PC-9 (cell line): ENCODE measurements at regions not wholly inside any gene's neighbourhood (a gene's known extent, or its start where the extent isn't known, plus 50 kb on each side); places are given as distances from the start of the nearest gene placed in this dataset.

ENCODE experiments used
- BruUV-seq: library from RNA; stranded (reverse); fragments of 400-500 nt; replicated peaks from 2 replicates; lab custom pipeline; 2021; lab: Mats Ljungman, UMichigan
- CTCF ChIA-PET: fragments of 300-600 bp; sonication (Branson Sonifier 250); formaldehyde crosslinking; loops from one replicate; lab custom pipeline; 2022; ENCODE audit warnings: antibody characterized with exemption; lab: Charles Lee
- POLR2A ChIA-PET: fragments of 300-600 bp; sonication (Branson Sonifier 250); formaldehyde crosslinking; loops from one replicate; lab custom pipeline; 2022; ENCODE audit warnings: antibody characterized with exemption; ENCODE audit not compliant: unreplicated experiment; lab: Charles Lee
- DNase-seq, 2 experiments: peaks; one replicate each; pipeline versions ENCODE4 v3.0.0 to v3.0.0-alpha.2; 2015 to 2022; ENCODE audit warnings: mixed read lengths in 1 of 2
- H2AFZ ChIP-seq: fragments of 200-600 bp; sonication (generic); 2 replicates; pipeline ENCODE4 v1.8.1; 2017; ENCODE audit warnings: antibody characterized with exemption
- H3F3A ChIP-seq: fragments of 200-600 bp; sonication (generic); 2 replicates; pipeline ENCODE4 v1.8.1; 2017; ENCODE audit warnings: antibody characterized with exemption, mild to moderate bottlenecking, low read depth; ENCODE audit not compliant: insufficient read depth
- H3K27ac ChIP-seq: fragments of 200-600 bp; sonication (generic); 2 replicates; pipeline ENCODE4 v1.6.1; 2016; ENCODE audit warnings: mixed run types
- H3K27me3 ChIP-seq: fragments of 200-600 bp; sonication (generic); 2 replicates; pipeline ENCODE4 v1.6.1; 2016; ENCODE audit warnings: low read depth, mixed run types; ENCODE audit not compliant: insufficient read depth
- H3K36me3 ChIP-seq: fragments of 200-600 bp; sonication (generic); 2 replicates; pipeline ENCODE4 v1.6.1; 2016; ENCODE audit warnings: low read depth, mixed run types
- H3K4me1 ChIP-seq: fragments of 200-600 bp; sonication (generic); replicated peaks from 2 replicates; pipeline ENCODE4 v1.6.1; 2016; ENCODE audit warnings: mixed run types; ENCODE audit not compliant: insufficient read depth
- H3K4me2 ChIP-seq: fragments of 200-600 bp; sonication (generic); 2 replicates; pipeline ENCODE4 v1.6.1; 2017; ENCODE audit warnings: mixed run types
- H3K4me3 ChIP-seq: fragments of 200-600 bp; sonication (generic); 2 replicates; pipeline ENCODE4 v1.6.1; 2016; ENCODE audit warnings: mixed run types
- H3K79me2 ChIP-seq: fragments of 200-600 bp; sonication (generic); 2 replicates; pipeline ENCODE4 v1.6.1; 2017; ENCODE audit warnings: low read depth, mixed run types
- H3K9me2 ChIP-seq: fragments of 200-600 bp; sonication (generic); 2 replicates; pipeline ENCODE4 v1.8.1; 2017; ENCODE audit warnings: mild to moderate bottlenecking; ENCODE audit not compliant: insufficient read depth
- H3K9me3 ChIP-seq: fragments of 200-600 bp; sonication (generic); 2 replicates; pipeline ENCODE4 v1.8.1; 2016; ENCODE audit warnings: low read depth; ENCODE audit not compliant: insufficient read depth
- H4K20me1 ChIP-seq: fragments of 200-600 bp; sonication (generic); 2 replicates; pipeline ENCODE4 v1.8.1; 2017; ENCODE audit not compliant: insufficient read depth
- EZH2 ChIP-seq: fragments of 200-600 bp; sonication (generic); IDR thresholded peaks from 2 replicates; pipeline ENCODE4 v1.8.0; 2017; ENCODE audit warnings: antibody characterized with exemption, low read depth
- intact Hi-C: fragments of 100-400 bp; cut with micrococcal nuclease; formaldehyde crosslinking; loops from one replicate; pipeline ENCODE4 v1.10.0; 2022; ENCODE audit not compliant: unreplicated experiment
- TF ChIP-seq, protein P1 (sequence below): fragments of 200-600 bp; sonication (generic); conservative IDR thresholded peaks from 2 replicates; pipeline ENCODE4 v1.6.1; 2017; ENCODE audit warnings: mixed run types, antibody characterized with exemption, mild to moderate bottlenecking, moderate library complexity

DNA sequence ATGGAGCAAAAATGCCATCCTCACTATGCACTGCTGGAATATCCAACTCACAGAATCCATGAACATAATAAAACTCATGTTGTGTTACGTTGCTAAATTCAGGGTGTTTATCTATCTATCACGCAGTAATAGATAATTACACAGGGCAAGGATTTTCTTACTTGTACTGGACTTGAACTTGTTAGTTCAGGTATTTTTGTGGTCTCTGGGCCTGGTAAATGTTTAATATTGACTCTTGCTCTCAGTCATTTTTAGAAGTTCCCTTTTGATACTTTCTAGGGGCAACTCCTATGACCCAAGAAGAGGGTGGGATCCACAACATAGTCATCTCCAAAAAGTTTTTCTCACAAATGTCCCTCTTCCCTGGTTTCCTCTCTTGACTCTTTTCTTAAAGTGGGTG lies 522.4 kb upstream of the IGFBP7 start:
- ChIA-PET CTCF (no interaction called here), POLR2A (no interaction called here)
- Histone ChIP-seq H3K79me2 (no peaks in the 10 kb centered on the region), H3K4me3 (no peak overlapping the region), H3K36me3 (no peaks in the 10 kb centered on the region), H4K20me1 (no peaks in the 10 kb centered on the region), H3K9me2 (no peaks in the 10 kb centered on the region), H3K4me2 (no peak overlapping the region), H3K9me3 (no peaks in the 10 kb centered on the region), H3K4me1 (no peaks in the 10 kb centered on the region), H3K27ac (no peak overlapping the region), H3K27me3 (no peaks in the 10 kb centered on the region), H2AFZ (no peak overlapping the region), H3F3A (no peaks in the 10 kb centered on the region)
- no peak for TF ChIP-seq EZH2
- TF ChIP-seq, protein P1, sequence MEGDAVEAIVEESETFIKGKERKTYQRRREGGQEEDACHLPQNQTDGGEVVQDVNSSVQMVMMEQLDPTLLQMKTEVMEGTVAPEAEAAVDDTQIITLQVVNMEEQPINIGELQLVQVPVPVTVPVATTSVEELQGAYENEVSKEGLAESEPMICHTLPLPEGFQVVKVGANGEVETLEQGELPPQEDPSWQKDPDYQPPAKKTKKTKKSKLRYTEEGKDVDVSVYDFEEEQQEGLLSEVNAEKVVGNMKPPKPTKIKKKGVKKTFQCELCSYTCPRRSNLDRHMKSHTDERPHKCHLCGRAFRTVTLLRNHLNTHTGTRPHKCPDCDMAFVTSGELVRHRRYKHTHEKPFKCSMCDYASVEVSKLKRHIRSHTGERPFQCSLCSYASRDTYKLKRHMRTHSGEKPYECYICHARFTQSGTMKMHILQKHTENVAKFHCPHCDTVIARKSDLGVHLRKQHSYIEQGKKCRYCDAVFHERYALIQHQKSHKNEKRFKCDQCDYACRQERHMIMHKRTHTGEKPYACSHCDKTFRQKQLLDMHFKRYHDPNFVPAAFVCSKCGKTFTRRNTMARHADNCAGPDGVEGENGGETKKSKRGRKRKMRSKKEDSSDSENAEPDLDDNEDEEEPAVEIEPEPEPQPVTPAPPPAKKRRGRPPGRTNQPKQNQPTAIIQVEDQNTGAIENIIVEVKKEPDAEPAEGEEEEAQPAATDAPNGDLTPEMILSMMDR = no peak
- DNase-seq = no peak
- BruUV-seq = no TSS peak
- intact Hi-C loops = no loop called here

DNA sequence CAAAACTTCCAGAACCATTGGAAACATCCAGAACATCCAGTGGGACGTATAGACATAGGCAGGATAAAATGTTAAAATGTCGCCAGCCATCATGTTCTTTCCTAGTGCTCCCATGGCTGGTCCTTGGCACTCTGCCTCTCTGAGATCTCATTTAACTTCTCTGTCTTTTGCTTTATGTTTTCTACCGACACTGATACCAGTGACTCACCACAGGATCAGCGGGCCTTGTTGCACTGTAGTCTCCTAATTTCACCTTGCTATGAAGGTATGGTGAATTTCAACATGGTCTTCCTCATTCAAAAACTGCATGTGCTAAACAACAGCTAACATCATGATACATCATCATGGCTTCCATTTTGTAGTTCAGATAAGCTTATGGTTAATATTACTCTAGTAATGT lies 521.0 kb upstream of the IGFBP7 start:
- H3K4me1 ChIP-seq = no peaks in the 10 kb centered on the region
- no peaks in the 10 kb centered on the region for H3K36me3 ChIP-seq
- no peak overlapping the region for H3K27ac ChIP-seq
- POLR2A ChIA-PET = no interaction called here
- H3K4me3 ChIP-seq = no peak overlapping the region
- CTCF ChIA-PET = no interaction called here
- no TSS peak for BruUV-seq
- no peaks in the 10 kb centered on the region for H3F3A ChIP-seq
- H3K4me2 ChIP-seq = no peak overlapping the region
- TF ChIP-seq, protein P1 = no peak
- no peak for TF ChIP-seq EZH2
- no peaks in the 10 kb centered on the region for H3K9me3 ChIP-seq
- H2AFZ ChIP-seq = no peak overlapping the region
- no peaks in the 10 kb centered on the region for H3K27me3 ChIP-seq
- no peaks in the 10 kb centered on the region for H3K9me2 ChIP-seq
- intact Hi-C loops = no loop called here
- no peak for DNase-seq
- H3K79me2 ChIP-seq = no peaks in the 10 kb centered on the region
- H4K20me1 ChIP-seq = no peaks in the 10 kb centered on the region

DNA sequence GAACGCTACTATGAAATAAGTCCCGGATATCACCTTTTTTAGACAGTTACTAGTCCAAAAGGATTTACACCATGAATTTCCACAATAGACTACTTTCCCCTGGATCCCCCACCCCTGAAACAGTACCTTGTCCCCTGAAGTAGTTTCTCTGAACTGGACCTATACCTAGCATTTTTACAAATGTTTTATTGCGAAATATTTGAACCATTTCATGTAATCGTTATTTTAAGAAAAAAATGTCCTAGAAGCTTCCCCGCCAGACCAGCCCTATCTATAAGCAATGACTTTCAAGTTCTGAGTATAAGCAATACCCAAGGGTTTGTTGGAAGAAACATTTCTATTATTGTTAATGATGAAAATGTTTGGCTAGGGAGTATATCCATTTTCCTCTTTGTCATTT lies 517.8 kb upstream of the IGFBP7 start:
- no peak overlapping the region for H3K4me2 ChIP-seq
- intact Hi-C loops = no loop called here
- H3F3A ChIP-seq = no peaks in the 10 kb centered on the region
- BruUV-seq = no TSS peak
- H4K20me1 ChIP-seq = no peaks in the 10 kb centered on the region
- TF ChIP-seq, protein P1 = no peak
- TF ChIP-seq EZH2 = no peak
- POLR2A ChIA-PET = no interaction called here
- DNase-seq = no peak
- no peaks in the 10 kb centered on the region for H3K27me3 ChIP-seq
- H3K79me2 ChIP-seq = no peaks in the 10 kb centered on the region
- CTCF ChIA-PET = no interaction called here
- no peaks in the 10 kb centered on the region for H3K9me3 ChIP-seq
- no peak overlapping the region for H3K4me3 ChIP-seq
- H3K9me2 ChIP-seq = no peaks in the 10 kb centered on the region
- no peak overlapping the region for H2AFZ ChIP-seq
- H3K4me1 ChIP-seq = no peaks in the 10 kb centered on the region
- H3K27ac ChIP-seq = no peak overlapping the region
- no peaks in the 10 kb centered on the region for H3K36me3 ChIP-seq
